ENCODE measurements at regions not wholly inside any gene's neighbourhood (a gene's known extent, or its start where the extent isn't known, plus 50 kb on each side); places are given as distances from the start of the nearest gene placed in this dataset.
A peak's percentile ranks its signal among the peaks of the same experiment; 100 is the strongest.

DNA sequence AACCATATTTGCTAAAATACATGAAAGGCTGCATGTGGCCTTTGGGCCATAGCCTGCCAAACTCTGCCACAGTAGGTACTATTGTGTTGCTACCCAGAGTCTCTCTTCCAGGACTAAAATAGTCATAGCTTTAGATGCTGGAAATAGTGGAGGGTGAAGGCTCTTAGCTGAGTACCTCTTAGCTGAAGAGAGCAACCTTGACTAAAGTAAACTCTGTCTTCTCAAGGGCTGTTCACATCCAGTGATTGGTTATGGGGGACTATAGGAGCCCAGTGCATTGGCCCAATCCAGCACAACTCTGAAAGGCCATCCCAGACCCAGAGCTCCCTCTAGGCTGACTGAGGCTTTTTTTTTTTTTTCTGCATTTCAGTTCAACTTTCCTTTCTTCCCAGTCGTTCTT is 117.8 kb upstream of the ACP3 start:
- TF ChIP-seq, protein P1, sequence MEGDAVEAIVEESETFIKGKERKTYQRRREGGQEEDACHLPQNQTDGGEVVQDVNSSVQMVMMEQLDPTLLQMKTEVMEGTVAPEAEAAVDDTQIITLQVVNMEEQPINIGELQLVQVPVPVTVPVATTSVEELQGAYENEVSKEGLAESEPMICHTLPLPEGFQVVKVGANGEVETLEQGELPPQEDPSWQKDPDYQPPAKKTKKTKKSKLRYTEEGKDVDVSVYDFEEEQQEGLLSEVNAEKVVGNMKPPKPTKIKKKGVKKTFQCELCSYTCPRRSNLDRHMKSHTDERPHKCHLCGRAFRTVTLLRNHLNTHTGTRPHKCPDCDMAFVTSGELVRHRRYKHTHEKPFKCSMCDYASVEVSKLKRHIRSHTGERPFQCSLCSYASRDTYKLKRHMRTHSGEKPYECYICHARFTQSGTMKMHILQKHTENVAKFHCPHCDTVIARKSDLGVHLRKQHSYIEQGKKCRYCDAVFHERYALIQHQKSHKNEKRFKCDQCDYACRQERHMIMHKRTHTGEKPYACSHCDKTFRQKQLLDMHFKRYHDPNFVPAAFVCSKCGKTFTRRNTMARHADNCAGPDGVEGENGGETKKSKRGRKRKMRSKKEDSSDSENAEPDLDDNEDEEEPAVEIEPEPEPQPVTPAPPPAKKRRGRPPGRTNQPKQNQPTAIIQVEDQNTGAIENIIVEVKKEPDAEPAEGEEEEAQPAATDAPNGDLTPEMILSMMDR (conservative IDR thresholded peaks at IDR 0.05; ENCODE audit: low read depth, low read length) = no peak
- no peak for DNase-seq (ENCODE audit: low read depth)
- no peak overlapping the region for H3K4me3 ChIP-seq (ENCODE audit: low read depth, low read length)

DNA sequence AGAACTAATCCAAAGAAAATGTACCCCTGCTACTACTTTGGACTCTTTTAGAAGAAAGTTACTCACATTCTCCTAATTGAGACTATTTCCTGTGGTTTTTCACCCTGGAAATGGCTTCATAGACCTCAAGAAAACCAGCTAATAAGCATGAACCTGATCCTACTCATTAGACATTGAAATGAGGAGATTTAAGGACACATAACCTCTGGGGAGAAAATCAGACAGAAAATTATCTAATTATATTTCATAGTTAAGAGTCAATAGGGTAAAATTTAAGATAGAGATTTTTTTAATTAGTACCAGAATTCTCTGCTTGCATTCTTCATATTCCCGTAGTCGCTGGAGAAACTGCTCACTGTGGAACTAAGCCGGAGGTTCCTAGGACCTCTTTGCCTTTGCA is 114.6 kb upstream of the ACP3 start:
- DNase-seq (ENCODE audit: low read depth) = no peak
- no peak overlapping the region for H3K4me3 ChIP-seq (ENCODE audit: low read depth, low read length)
- TF ChIP-seq, protein P1 (conservative IDR thresholded peaks at IDR 0.05; ENCODE audit: low read depth, low read length) = no peak

DNA sequence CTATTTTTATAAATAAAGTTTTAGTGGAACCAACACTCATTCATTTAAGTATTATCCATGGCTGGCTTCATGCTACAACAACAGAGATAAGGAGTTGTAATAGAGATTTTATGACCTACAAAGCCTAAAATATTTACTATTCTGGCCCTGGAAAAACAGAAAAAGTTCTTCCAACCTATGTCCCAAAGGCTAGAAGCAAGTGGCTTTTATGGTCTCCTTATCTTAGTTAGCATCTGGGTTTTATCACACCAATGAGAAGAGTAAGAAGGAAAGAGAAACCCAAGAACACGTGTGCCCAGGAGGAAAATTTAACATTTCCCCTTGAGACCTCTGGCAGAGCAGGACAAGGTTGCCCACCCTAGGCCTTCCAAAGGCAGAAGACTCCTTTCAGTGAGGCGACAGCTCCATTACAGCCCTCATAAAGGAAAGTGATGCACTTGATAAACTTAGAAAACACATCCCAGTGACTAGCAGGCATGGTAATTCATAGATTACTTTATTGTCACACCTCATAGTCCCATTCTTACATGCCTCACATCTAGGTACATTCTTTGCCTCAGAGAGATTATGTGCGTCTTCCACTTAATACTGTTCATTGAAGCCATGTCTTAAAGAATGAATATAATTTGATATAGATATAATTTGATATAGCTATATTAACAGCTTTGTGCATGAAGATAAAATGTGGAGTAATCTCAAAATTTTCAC is 113.2 kb upstream of the ACP3 start:
- TF ChIP-seq, protein P1 (conservative IDR thresholded peaks at IDR 0.05; ENCODE audit: low read depth, low read length) = no peak
- no peak for DNase-seq (ENCODE audit: low read depth)
- H3K4me3 ChIP-seq (ENCODE audit: low read depth, low read length) = no peak overlapping the region

DNA sequence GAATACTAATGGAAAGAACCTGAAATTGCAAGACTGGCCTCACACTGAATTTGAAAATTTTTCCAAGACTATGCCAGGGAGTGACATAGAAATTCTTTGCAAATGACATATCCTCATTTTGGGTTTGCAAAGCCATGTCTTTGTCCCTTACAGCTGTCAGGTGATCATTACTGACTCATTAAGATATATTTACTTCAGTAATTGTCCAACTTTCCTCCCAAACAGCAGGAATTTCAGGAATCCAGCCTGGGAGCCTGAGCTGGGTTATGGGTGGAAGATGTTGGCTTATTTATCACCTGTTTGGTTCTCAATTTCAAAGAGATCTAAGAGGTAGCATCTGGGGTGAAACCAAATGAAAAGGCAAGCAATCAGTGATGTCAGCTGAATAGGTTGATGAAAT is 111.6 kb upstream of the ACP3 start:
- no peak overlapping the region for H3K4me3 ChIP-seq (ENCODE audit: low read depth, low read length)
- TF ChIP-seq, protein P1 (conservative IDR thresholded peaks at IDR 0.05; ENCODE audit: low read depth, low read length) = no peak
- DNase-seq (ENCODE audit: low read depth) = no peak

DNA sequence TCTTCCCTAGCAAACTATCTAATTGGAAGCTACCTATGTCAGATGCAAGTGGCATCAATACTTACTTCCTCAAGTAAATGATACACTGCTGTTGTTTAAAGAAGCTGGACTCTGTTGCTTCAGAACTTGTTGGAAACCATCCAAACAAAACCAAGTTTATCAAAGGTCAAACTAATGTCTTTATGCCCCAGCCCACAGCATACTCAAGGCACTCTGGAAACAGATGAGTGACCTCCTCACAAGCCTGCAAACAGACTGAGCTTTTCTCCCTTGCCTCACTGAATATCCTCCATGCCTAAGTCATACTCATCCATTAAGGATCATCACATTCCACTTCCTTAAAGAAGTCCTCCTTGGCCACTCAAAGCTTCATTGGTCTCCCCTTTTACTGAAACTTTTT is 107.4 kb upstream of the ACP3 start:
- peak; percentile 6 for DNase-seq (ENCODE audit: low read depth)
- H3K4me3 ChIP-seq (ENCODE audit: low read depth, low read length) = no peak overlapping the region
- TF ChIP-seq, protein P1 (conservative IDR thresholded peaks at IDR 0.05; ENCODE audit: low read depth, low read length) = no peak

DNA sequence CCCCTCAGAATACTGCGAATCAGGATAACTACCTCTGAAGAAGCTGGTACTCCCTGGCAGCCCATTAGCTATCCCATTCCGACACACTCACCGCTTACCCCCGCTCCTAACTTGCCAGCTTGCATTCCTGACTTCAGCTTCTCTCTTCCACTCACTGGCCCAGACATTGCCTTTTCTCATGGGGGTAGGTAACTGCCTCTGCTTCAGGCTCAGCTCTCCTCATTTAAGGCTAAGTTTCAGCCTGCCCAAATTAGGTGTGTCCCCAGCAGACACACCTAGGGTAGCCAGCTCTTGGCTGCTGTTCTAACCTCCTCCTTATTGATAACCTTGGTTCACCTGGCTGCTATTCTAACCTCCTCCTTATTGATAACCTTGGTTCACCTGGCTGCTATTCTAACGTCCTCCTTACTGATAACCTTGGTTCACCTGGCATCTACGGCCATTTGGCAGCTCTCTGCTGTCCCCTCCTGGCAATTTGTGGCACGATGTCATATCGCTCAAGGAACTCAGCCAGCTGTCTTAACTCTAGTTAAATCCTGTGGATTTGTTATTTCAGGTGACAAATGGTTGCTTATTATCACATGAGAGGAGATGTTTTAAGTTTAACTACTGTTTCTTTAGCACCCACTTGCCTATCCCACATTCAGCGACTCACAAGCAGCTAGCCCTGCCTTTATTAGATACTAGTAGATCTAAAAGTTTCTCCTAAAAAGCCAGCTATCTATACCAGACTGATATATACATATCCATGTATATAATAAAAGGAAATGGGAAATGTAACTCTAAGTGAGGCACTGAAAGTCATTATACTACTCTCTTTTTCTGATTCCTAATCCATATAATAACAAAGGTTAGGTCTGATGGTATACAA is 106.5 kb upstream of the ACP3 start:
- H3K4me3 ChIP-seq (ENCODE audit: low read depth, low read length) = no peak overlapping the region
- TF ChIP-seq, protein P1 (conservative IDR thresholded peaks at IDR 0.05; ENCODE audit: low read depth, low read length) = peak; percentile 54
- DNase-seq (ENCODE audit: low read depth) = peak; percentile 6
